Vagina (tissue), 2 donors: ENCODE measurements at regions not wholly inside any gene's neighbourhood (a gene's known extent, or its start where the extent isn't known, plus 50 kb on each side); places are given as distances from the start of the nearest gene placed in this dataset.

Experiments
- POLR2AphosphoS5 ChIP-seq, 2 donors: sonication (generic); formaldehyde crosslinking; IDR thresholded peaks; one replicate each; pipeline ENCODE4 v1.9.0; 2017; ENCODE audit warnings: antibody characterized with exemption in 2 of 2, mild to moderate bottlenecking in 2 of 2, low read depth in 1 of 2; ENCODE audit not compliant: insufficient read depth in 1 of 2
- TF ChIP-seq, protein P1 (sequence below), 3 experiments: fragments of 450-650 bp in 2 of 3; fragments of 200-600 bp in 1 of 3; sonication (generic) in 1 of 3; IDR thresholded peaks; one replicate each; pipeline ENCODE4 v1.5.1; 2017 to 2019; ENCODE audit warnings: antibody characterized with exemption in 3 of 3, mild to moderate bottlenecking in 2 of 3, moderate library complexity in 2 of 3

DNA sequence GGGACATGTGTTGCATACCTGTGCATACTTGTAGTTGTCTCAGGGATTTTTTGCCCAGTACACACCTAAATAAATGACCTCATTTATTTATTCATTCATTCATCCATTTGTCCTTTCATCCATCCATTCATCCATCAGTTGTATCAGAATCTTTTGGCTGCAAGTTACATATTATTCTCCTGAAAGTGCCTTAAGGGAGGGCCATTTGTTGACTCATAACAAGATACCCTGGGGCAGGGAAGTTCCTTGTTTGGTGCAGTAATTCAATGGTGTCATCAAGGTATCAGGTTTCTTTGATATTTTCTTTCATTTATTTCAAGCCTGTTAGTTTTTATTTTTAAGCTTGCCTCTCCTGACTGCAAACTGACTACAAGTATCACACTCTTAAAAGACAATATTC, 597.9 kb upstream of the TLE4 start:
- TF ChIP-seq, protein P1, sequence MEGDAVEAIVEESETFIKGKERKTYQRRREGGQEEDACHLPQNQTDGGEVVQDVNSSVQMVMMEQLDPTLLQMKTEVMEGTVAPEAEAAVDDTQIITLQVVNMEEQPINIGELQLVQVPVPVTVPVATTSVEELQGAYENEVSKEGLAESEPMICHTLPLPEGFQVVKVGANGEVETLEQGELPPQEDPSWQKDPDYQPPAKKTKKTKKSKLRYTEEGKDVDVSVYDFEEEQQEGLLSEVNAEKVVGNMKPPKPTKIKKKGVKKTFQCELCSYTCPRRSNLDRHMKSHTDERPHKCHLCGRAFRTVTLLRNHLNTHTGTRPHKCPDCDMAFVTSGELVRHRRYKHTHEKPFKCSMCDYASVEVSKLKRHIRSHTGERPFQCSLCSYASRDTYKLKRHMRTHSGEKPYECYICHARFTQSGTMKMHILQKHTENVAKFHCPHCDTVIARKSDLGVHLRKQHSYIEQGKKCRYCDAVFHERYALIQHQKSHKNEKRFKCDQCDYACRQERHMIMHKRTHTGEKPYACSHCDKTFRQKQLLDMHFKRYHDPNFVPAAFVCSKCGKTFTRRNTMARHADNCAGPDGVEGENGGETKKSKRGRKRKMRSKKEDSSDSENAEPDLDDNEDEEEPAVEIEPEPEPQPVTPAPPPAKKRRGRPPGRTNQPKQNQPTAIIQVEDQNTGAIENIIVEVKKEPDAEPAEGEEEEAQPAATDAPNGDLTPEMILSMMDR (IDR thresholded peaks at IDR 0.05), result no peak
- no peak for TF ChIP-seq POLR2AphosphoS5 (IDR thresholded peaks at IDR 0.05; ENCODE audit: insufficient read depth in 1 of 2, low read depth in 1 of 2)
